Transverse colon (tissue), 3 donors: ENCODE measurements at regions not wholly inside any gene's neighbourhood (a gene's known extent, or its start where the extent isn't known, plus 50 kb on each side); places are given as distances from the start of the nearest gene placed in this dataset.

Experiments
- CTCF ChIP-seq, 5 experiments: fragments of 200-600 bp in 3 of 5; fragments of 450-650 bp in 2 of 5; sonication (generic) in 3 of 5; IDR thresholded peaks; 1 replicate in 2 of 5; 2 replicates in 3 of 5; pipeline ENCODE4 v1.5.1; 2016 to 2017; ENCODE audit warnings: antibody characterized with exemption in 5 of 5, inconsistent platforms in 3 of 5, mild to moderate bottlenecking in 2 of 5, moderate library complexity in 1 of 5
- POLR2A ChIP-seq: fragments of 450-650 bp; IDR thresholded peaks from one replicate; pipeline ENCODE4 v1.6.1; 2016; ENCODE audit warnings: antibody characterized with exemption, mild to moderate bottlenecking, moderate library complexity

- TF ChIP-seq POLR2A (no peak), CTCF (IDR thresholded peaks at IDR 0.05) (no peak)
Observed at GRCh38 chr4:14338585-14339265, 663.6 kb upstream of the CPEB2 start.
